ENCODE measurements at regions not wholly inside any gene's neighbourhood (a gene's known extent, or its start where the extent isn't known, plus 50 kb on each side); places are given as distances from the start of the nearest gene placed in this dataset.

DNA sequence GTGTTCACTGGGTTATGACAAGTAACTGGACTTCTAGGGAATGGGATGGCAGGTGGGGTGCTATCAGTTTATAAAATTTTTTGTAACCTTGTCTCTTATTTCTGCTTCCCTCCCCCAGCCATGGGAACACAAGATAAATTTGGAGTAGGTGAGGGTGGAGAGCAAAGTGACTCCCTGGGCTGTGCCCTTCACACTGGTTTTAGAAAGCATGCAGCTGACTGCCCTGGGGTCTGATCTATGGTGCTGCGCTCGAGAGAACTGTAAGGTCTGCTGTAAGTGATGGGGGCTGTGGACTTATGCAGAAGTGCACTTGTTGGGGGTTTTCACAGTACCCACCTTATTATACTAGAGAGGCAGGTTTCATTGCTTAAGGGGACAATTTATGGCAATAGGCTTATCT is 247.7 kb upstream of the DMRT1 start:
- H3K79me2 ChIP-seq (ENCODE audit: control insufficient read depth, insufficient read depth, low read length): no peaks in the 10 kb centered on the region
- H3K4me1 ChIP-seq (ENCODE audit: control insufficient read depth, extremely low read depth, insufficient read depth, low read length): no peaks in the 10 kb centered on the region
- no peak overlapping the region for H3K27ac ChIP-seq (ENCODE audit: insufficient read depth, low read length)
- no peaks in the 10 kb centered on the region for H4K20me1 ChIP-seq (ENCODE audit: control insufficient read depth, extremely low read depth, insufficient read depth, low read length)
- H3K9me3 ChIP-seq (ENCODE audit: control insufficient read depth, insufficient read depth, low read depth, low read length): no peaks in the 10 kb centered on the region
- no peak overlapping the region for H3K9ac ChIP-seq (ENCODE audit: insufficient read depth, low read length)
- H3K4me2 ChIP-seq (ENCODE audit: extremely low read depth, insufficient read depth, low read length): no peak overlapping the region
- no peak overlapping the region for H2AFZ ChIP-seq (ENCODE audit: low read length)
- no peak overlapping the region for H3K4me3 ChIP-seq (replicated peaks in 1 of 4; ENCODE audit: control extremely low read depth in 1 of 4, insufficient read depth in 1 of 4, low read depth in 3 of 4, low read length in 4 of 4)
- DNase-seq (ENCODE audit: low read depth in 2 of 2): no peak
- H3K27me3 ChIP-seq (ENCODE audit: control insufficient read depth, insufficient read depth, low read length): no peaks in the 10 kb centered on the region
- TF ChIP-seq, protein P1, sequence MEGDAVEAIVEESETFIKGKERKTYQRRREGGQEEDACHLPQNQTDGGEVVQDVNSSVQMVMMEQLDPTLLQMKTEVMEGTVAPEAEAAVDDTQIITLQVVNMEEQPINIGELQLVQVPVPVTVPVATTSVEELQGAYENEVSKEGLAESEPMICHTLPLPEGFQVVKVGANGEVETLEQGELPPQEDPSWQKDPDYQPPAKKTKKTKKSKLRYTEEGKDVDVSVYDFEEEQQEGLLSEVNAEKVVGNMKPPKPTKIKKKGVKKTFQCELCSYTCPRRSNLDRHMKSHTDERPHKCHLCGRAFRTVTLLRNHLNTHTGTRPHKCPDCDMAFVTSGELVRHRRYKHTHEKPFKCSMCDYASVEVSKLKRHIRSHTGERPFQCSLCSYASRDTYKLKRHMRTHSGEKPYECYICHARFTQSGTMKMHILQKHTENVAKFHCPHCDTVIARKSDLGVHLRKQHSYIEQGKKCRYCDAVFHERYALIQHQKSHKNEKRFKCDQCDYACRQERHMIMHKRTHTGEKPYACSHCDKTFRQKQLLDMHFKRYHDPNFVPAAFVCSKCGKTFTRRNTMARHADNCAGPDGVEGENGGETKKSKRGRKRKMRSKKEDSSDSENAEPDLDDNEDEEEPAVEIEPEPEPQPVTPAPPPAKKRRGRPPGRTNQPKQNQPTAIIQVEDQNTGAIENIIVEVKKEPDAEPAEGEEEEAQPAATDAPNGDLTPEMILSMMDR (conservative IDR thresholded peaks at IDR 0.05 in 1 of 2, IDR thresholded peaks at IDR 0.05 in 1 of 2; ENCODE audit: low read depth in 1 of 2, low read length in 2 of 2): no peak
- TF ChIP-seq EZH2 (IDR thresholded peaks at IDR 0.05; ENCODE audit: low read length, missing control alignments): no peak
- no peaks in the 10 kb centered on the region for H3K36me3 ChIP-seq (ENCODE audit: control insufficient read depth, insufficient read depth, low read length)

- no peak overlapping the region for H2AFZ ChIP-seq (ENCODE audit: low read length)
- H3K79me2 ChIP-seq (ENCODE audit: control insufficient read depth, insufficient read depth, low read length): no peaks in the 10 kb centered on the region
- H3K9ac ChIP-seq (ENCODE audit: insufficient read depth, low read length): no peak overlapping the region
- no peaks in the 10 kb centered on the region for H3K36me3 ChIP-seq (ENCODE audit: control insufficient read depth, insufficient read depth, low read length)
- TF ChIP-seq, protein P1 (conservative IDR thresholded peaks at IDR 0.05 in 1 of 2, IDR thresholded peaks at IDR 0.05 in 1 of 2; ENCODE audit: low read depth in 1 of 2, low read length in 2 of 2): no peak
- no peak for TF ChIP-seq EZH2 (IDR thresholded peaks at IDR 0.05; ENCODE audit: low read length, missing control alignments)
- H3K27ac ChIP-seq (ENCODE audit: insufficient read depth, low read length): no peak overlapping the region
- DNase-seq (ENCODE audit: low read depth in 2 of 2): no peak
- no peak overlapping the region for H3K4me2 ChIP-seq (ENCODE audit: extremely low read depth, insufficient read depth, low read length)
- H3K27me3 ChIP-seq (ENCODE audit: control insufficient read depth, insufficient read depth, low read length): no peaks in the 10 kb centered on the region
- H4K20me1 ChIP-seq (ENCODE audit: control insufficient read depth, extremely low read depth, insufficient read depth, low read length): no peaks in the 10 kb centered on the region
- H3K4me3 ChIP-seq (replicated peaks in 1 of 4; ENCODE audit: control extremely low read depth in 1 of 4, insufficient read depth in 1 of 4, low read depth in 3 of 4, low read length in 4 of 4): no peak overlapping the region
- H3K9me3 ChIP-seq (ENCODE audit: control insufficient read depth, insufficient read depth, low read depth, low read length): no peaks in the 10 kb centered on the region
- H3K4me1 ChIP-seq (ENCODE audit: control insufficient read depth, extremely low read depth, insufficient read depth, low read length): no peaks in the 10 kb centered on the region
Measured at GRCh38 chr9:596703-597102, 244.8 kb upstream of the DMRT1 start.

- DNase-seq (ENCODE audit: low read depth in 2 of 2): no peak
Measured at GRCh38 chr9:600006-600405, 241.5 kb upstream of the DMRT1 start.

More at GRCh38 chr9:600006-600405, 241.5 kb upstream of the DMRT1 start:
- H3K27me3 ChIP-seq (ENCODE audit: control insufficient read depth, insufficient read depth, low read length): no peaks in the 10 kb centered on the region
- no peak overlapping the region for H3K9ac ChIP-seq (ENCODE audit: insufficient read depth, low read length)
- no peak for TF ChIP-seq EZH2 (IDR thresholded peaks at IDR 0.05; ENCODE audit: low read length, missing control alignments)
- TF ChIP-seq, protein P1 (conservative IDR thresholded peaks at IDR 0.05 in 1 of 2, IDR thresholded peaks at IDR 0.05 in 1 of 2; ENCODE audit: low read depth in 1 of 2, low read length in 2 of 2): no peak
- H4K20me1 ChIP-seq (ENCODE audit: control insufficient read depth, extremely low read depth, insufficient read depth, low read length): no peaks in the 10 kb centered on the region
- H3K4me1 ChIP-seq (ENCODE audit: control insufficient read depth, extremely low read depth, insufficient read depth, low read length): no peaks in the 10 kb centered on the region
- no peaks in the 10 kb centered on the region for H3K36me3 ChIP-seq (ENCODE audit: control insufficient read depth, insufficient read depth, low read length)
- no peaks in the 10 kb centered on the region for H3K9me3 ChIP-seq (ENCODE audit: control insufficient read depth, insufficient read depth, low read depth, low read length)
- no peak overlapping the region for H3K4me3 ChIP-seq (replicated peaks in 1 of 4; ENCODE audit: control extremely low read depth in 1 of 4, insufficient read depth in 1 of 4, low read depth in 3 of 4, low read length in 4 of 4)
- no peak overlapping the region for H2AFZ ChIP-seq (ENCODE audit: low read length)
- H3K79me2 ChIP-seq (ENCODE audit: control insufficient read depth, insufficient read depth, low read length): no peaks in the 10 kb centered on the region
- no peak overlapping the region for H3K4me2 ChIP-seq (ENCODE audit: extremely low read depth, insufficient read depth, low read length)
- H3K27ac ChIP-seq (ENCODE audit: insufficient read depth, low read length): no peak overlapping the region

All from fibroblast of lung (primary cell).